GM12873 (cell line): ENCODE measurements at regions not wholly inside any gene's neighbourhood (a gene's known extent, or its start where the extent isn't known, plus 50 kb on each side); places are given as distances from the start of the nearest gene placed in this dataset.

Experiments used
- TF ChIP-seq, protein P1 (sequence below): IDR thresholded peaks from 2 replicates; pipeline ENCODE4 v1.5.1; 2012; ENCODE audit warnings: low read depth, mild to moderate bottlenecking, moderate library complexity, low read length, control low read depth; ENCODE audit not compliant: insufficient read depth; ENCODE audit errors: missing control alignments

DNA sequence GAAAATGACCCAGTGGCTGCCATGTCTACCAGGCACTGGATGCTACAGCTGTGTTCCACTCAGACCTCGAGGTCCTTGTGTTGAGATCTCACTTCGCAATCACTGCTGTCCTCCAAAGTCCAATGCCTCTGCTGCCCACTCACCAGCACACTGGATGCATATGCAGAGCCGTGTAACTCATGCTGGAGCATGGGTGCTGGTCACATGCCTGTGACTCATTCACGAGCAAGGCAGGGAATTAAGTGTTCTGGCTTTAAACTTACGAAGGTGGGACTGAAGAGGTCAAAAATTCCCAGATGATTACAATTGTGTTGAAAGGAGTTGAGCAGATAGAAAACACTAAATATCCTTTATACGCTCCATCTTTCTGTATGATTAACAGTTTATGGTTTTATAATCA lies 417.5 kb downstream of the NUP35 start:
- TF ChIP-seq, protein P1, sequence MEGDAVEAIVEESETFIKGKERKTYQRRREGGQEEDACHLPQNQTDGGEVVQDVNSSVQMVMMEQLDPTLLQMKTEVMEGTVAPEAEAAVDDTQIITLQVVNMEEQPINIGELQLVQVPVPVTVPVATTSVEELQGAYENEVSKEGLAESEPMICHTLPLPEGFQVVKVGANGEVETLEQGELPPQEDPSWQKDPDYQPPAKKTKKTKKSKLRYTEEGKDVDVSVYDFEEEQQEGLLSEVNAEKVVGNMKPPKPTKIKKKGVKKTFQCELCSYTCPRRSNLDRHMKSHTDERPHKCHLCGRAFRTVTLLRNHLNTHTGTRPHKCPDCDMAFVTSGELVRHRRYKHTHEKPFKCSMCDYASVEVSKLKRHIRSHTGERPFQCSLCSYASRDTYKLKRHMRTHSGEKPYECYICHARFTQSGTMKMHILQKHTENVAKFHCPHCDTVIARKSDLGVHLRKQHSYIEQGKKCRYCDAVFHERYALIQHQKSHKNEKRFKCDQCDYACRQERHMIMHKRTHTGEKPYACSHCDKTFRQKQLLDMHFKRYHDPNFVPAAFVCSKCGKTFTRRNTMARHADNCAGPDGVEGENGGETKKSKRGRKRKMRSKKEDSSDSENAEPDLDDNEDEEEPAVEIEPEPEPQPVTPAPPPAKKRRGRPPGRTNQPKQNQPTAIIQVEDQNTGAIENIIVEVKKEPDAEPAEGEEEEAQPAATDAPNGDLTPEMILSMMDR = no peak

DNA sequence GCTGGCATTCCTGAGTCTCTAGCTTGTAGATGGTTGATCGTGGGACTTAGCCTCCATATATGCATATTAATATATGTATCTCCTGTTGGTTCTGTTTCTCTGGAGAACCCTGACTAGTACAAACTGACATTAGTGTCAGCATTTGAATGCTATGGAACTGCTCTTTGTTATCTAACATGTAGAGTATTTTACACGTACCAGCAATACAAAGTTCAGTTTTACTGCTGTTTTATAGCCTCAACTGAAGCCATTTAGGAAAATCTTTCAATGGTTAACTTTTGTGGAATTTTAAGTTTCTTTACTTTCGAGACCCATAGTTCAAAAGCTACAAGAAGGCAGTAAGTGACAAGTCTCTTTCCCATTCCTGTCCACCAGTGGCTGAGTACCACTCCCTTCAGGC lies 418.4 kb downstream of the NUP35 start:
- TF ChIP-seq, protein P1 = no peak

DNA sequence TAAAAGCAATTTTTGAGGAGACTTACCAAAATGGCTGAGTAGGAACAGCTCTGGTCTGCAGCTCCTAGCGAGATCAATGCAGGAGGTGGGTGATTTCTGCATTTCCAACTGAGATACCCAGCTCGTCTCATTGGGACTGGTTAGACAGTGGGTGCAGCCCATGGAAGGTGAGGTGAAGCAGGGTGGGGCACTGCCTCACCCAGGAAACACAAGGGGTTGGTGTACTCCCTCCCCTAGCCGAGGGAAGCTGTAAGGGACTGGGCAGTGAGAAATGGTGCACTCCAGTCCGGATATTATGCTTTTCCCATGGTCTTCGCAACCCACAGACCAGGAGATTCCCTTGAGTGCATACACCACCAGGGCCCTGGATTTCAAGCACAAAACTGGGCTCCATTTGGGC lies 419.0 kb downstream of the NUP35 start:
- TF ChIP-seq, protein P1 = no peak

DNA sequence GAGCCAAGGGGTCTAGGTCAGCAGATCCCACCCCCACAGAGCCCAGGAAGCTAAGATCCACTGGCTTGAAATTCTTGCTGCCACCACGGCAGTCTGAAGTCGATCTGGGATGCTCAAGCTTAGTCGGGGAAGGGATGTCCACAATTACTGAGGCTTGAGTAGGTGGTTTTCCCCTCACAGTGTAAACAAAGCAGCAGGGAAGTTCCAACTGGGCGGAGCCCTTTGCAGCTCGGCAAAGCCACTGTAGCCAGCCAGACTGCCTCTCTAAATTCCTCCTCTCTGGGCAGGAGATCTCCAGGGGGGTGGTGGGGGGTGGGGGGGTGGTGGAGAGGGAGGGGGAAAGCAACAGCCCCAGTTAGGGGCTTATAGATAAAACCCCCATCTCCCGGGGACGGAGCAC lies 419.5 kb downstream of the NUP35 start:
- TF ChIP-seq, protein P1 = no peak

DNA sequence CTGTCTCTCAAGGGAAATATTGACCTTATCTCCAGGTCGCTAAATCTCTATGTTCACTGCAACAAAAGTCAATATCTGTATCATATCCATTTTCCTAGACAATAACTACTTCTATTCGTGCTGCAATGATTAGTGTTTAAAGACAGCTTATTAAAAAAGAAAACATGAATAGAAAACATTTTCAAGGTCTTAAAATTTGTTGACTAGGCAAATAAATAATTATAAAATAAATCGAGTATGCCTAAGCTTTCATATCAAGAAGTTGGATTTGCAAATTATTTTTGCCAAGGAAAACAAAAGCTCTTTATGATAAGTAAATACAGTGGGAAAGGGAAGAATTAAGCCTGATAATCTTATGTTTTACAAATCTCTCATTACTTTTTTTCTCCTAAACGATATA lies 428.5 kb downstream of the NUP35 start:
- TF ChIP-seq, protein P1 = no peak

DNA sequence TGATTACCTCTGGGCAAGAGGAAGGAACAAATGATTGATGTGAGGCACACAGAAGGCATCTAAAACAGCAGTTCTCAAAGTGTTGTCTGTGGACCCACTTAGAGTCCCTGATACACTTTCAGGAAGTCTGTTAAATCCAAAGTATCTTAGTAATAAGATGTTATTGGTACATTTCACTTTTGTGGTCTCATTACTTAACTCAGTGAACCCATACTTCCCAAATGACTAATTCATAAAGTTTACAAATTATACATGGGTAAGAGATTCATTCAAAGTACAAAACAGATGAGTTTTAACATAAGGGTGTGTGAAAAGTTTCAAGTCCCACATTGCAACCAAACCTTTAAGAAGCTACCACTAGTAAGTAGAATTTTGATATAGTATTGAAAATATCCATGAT lies 440.5 kb downstream of the NUP35 start:
- TF ChIP-seq, protein P1 = no peak

DNA sequence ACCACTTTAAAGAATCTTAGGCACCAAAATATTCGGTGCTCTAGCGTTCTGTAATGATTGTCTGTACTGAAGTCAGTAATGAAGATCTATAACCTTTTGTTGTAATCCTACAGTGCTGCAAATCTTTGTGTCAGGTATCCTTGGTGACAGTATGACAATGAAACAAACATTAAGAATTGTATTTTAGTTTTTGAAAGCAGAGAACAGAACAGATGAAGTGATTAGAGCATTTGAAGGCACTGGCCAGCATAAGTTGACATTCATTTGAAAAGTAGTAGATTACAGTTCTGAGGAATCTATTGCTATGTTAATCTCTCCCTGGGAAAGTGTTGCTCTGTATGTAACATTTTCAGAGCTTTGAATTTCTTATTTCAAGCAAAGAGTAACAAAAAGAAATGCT lies 451.2 kb downstream of the NUP35 start:
- TF ChIP-seq, protein P1 = no peak
